Renal cortical epithelial cell (primary cell): ENCODE measurements at regions not wholly inside any gene's neighbourhood (a gene's known extent, or its start where the extent isn't known, plus 50 kb on each side); places are given as distances from the start of the nearest gene placed in this dataset.
"Not testable (repeated sequence)": the region's sequence is repeated elsewhere in the genome, so short reads cannot be mapped to it uniquely, and the experiment has no call there.

Source experiments
- DNase-seq: peaks from one replicate; pipeline ENCODE4 v3.0.0-alpha.2; 2011; ENCODE audit warnings: low read depth

DNA sequence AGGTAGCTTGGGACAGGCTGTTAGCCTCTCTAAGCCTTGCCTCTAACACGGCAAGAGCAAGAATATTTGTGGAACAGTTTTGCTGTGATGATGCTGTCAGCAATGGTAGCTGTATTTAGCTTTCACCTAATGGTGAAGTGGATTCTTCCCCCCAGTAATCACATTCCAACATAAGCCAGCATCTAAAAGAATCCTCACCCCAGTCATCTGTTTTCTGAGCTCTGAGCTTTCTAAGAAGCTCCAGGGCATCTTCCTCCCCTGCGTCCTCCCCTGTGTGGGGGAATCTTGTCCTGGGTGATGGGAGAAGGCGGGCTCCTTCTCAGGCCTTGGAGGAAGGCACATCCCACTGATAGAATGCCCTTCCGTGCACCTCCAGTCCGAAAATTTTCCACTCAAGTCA lies 367.6 kb downstream of the BRD1 start:
- DNase-seq: no peak

DNA sequence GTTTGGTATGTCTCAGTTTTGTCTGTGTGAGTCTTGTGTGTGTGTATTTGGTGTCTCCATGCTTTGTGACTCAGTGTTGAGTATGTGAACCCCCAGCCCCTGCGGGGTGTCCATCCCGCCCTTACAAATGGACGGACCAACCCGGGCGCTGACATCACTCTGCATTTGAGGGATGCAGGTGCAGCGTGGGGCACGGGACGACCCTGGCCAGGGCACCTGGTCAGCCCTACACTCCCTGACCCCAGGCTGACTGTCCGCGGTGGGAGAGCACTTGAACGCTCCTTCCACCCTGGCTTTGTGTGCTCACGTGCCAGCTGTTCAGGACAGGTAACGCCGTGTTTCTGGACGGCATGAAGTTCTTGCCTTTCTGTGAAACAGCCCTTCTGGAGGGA lies 369.0 kb downstream of the BRD1 start:
- DNase-seq: no peak

DNA sequence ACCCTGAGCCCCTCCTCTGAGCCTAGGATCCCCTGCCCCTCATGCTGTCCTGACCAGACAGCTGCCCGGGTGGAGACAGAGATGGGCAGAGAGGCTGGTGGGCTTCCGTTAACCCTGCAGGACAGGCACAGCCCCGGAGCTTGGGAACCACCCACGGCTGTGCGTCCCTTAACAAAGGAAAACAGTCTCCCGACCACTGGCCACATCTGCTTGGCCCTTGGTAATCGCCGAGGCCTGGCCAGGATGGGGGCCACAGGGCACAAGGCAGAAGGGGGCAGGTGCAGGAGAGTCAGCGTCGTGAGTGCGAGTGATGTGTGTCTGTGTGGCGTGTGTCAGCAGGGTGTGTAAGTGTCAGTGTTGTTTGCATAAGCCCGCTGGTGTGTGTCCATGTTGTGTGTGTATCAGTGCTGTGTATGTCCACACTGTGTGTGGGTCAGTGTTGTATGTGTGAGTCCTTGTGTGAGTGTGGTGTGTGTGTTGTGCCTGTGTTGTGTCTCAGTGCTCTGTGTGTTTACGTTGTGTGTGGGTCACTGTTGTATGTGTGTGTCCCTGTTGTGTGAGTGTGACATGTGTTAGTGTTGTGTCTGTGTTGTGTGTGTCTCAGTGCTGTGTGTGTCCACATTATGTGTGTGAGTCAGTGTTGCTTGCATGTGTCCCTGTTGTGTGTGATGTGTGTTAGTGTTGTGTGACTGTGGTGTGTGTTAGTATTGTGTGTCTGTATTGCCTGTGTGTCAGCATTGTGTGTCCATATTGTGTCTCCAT lies 369.5 kb downstream of the BRD1 start:
- DNase-seq: no peak

DNA sequence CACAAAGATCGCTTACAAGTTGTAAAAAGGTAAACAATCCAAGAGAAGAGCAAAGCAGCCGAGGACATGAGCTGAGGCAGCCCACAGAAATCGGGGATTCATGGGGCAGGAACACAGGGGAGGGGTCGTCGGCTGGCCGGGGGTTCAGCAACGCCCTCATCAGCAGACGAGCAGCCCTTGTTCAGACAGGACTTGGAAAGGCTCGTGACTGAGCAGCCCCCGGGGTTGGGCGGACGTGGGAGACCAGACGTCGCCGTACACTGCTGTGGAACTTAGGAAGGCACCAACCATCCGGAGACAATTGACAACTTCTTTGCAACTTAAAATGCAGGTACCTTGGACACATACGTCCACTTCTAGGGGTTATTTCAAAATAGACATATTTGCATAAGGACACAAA lies 370.5 kb downstream of the BRD1 start:
- no peak for DNase-seq

DNA sequence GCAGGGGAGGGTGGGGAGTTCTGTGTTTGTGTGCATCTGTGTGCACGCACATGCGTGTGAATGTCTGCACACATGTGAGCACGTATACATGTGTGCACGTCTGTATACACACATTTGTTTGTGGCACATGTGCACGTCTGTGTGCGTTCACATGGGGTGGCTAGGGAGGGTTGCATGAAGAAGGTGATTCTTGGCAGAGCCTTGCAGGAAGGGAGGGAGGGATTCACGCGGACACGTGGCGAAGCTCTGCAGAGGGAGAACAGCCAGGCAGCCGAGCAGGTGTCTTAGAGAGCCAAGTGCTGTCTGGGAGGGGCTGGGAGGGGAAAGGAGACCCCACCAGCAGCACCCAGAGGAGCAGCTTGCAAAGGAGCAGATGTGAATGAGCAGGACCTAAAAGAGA lies 372.1 kb downstream of the BRD1 start:
- DNase-seq: no peak

DNA sequence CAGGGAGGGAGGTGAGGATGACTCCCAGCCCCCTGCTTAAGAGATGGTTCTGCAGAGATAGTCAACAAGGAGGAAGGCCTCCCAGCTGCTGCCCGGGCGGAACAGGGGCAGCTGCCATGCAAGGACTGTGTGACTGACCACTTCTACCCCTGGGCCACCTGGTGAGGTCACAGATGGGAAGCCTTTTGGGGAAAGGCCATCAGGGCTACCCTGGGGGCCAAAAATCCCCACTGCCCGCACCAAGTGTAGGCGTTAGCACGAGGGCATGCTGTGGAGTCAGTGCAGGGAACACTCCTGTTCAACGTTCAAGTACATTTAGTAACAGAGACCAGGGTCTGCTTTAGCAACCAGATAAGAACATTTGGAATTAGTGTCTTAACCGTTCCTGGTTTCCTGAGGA lies 372.9 kb downstream of the BRD1 start:
- DNase-seq: no peak

DNA sequence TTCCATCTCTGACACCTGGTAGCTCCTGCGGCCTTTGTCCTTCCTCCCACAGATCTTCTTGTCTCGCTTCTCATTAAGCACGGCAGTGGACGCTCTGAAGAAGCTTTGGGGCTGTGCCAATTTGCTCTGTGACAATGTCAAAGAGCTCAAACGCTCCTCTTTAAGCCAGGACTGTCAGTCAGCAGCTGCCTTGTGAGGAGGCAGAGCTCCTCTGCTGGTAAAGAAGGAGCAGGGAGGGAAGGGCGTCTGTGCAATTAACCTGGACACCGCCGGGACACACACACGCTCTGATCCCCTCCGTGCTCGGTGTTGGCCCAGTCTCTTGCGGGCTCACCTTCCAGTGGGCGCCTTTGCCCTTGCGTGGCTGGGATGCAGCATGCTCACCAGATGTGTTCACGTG lies 373.9 kb downstream of the BRD1 start:
- no peak for DNase-seq

DNA sequence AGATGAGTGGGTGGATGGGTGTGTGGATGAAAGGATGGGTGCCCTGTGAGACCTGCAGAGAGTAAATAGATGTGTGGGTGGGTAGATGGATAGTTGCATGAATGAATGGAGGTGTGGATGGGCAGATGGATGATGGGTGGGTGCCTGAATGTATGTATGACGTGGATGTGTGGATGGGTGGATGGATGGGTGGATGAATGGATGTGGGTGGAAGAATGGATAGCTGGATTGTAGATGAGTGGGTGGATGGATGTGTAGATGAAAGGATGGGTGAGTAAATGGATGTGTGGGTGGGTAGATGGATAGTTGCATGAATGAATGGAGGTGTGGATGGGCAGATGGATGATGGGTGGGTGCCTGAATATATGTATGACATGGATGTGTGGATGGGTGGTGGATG lies 374.7 kb downstream of the BRD1 start:
- DNase-seq: not testable (repeated sequence)

DNA sequence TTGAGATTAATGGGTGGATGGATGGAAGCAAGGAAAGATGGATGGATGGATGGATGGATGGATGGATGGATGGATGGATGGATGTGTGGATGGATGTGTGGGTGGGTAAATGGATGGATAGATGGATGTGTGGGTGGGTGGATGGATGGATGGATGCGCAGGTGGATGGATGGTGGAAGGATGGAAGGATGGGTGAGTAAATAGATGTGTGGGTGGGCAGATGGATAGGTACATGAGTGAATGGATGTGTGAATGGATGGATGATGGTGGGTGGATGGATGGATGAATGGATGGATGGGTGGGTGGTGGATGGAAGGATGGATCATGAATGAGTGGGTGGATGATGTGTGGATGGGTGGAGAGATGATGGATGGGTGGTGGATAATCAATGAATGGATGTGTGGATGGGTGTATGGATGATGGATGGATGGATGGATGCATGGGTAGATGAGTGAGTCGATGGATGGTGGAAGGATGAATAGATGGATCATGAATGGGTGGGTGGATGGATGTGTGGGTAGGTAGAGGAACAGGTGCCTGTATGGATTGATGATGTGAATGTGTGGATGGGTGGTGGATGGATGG lies 375.2 kb downstream of the BRD1 start:
- DNase-seq: no peak

DNA sequence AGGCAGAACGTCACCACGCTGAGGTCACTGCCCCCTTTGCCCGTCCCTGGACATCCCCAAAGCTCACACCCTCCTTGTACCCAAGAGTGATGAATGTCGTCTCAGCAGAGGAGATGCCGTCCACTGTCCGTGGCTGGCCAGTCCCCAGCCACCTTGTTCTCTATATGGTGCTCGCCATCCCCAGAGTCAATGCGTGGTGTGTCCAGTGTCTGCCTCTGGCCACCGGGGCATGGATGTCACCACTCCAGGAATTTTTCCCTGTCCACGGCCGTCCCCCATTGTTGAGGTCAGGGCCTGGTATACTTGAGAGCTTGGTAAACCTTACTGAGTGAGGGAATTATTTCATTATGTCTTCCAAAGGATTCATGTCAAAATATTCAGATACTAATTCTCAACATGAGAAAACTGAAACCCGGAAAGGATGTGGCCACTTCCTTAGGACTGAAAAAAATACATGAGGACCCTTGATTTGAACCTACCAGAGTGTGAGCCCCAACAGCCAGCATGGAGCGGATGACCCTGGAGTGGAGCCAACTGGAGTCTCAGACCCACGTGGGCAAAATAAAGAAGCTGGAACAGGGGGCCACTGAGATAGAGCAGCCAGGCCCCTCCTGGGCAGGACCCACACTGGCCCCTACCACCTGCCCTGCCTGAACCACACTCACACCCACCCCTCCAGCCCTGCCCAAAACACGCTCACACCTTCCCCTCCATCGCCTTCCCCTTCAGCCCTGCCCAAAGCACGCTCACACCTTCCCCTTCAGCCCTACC lies 376.4 kb downstream of the BRD1 start:
- no peak for DNase-seq

DNA sequence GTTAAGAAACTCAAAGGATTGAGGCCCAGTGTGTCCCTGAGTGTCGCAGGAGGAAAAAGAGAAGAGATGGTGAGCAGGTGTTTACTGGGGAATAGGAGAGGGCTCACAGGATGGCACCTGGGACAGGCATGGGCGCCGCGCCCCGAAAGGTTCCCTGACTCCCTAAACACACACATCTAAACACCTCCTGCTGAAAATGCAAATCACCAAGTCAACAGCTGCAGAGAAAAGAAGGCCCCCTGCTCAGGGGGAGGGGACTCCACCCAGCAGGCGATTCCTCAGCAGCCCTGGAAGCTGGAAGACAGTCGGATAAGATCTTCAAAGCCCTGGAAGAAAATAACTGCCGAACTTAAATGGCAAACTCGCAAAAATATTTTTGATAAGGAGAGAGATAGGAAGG lies 377.2 kb downstream of the BRD1 start:
- DNase-seq: no peak

DNA sequence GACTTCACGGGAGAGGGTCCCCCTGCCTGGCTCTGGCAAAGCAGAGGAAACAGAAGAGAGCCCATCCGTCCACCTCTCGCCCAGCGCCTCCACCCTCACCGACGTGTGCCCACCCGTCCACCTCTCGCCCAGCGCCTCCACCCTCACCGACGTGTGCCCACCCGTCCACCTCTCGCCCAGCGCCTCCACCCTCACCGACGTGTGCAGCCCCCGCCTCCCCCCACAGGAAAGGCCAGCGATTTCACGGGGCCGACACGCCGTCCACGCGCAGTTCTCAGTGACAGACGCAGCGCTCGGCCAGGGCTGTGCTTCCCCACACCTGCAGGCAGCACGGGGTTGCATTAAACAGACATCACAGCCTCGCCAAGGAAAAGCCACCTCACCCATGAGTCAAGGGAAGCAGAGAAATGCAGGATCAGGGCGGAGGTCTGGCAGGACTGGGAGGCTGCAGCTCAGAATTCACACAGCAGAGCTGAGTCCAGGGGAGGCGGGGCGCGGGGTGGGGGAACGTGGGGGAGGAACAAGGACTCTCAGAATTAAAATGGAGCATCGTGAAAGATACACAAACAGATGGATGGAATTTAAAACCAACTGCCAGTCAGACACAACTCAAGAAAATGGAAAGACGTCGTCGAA lies 377.7 kb downstream of the BRD1 start:
- no peak for DNase-seq

DNA sequence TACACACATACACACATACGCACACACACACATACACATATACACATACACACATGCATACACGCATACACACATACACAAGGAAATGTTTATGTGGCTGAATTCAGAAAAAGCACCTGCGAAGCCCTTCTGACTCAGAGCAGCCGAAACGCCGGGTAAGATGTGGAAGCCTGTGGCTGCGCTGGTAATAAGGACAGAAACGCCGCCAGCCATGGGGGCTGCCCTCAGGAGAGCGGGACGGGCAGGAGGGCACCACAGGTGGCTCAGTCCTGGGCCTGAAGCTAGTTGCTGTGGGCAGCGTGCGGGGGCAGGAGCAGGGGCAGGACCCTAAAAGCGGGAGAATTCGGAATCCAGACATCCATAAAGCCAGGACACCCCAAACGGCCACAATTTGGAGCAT lies 378.3 kb downstream of the BRD1 start:
- no peak for DNase-seq

DNA sequence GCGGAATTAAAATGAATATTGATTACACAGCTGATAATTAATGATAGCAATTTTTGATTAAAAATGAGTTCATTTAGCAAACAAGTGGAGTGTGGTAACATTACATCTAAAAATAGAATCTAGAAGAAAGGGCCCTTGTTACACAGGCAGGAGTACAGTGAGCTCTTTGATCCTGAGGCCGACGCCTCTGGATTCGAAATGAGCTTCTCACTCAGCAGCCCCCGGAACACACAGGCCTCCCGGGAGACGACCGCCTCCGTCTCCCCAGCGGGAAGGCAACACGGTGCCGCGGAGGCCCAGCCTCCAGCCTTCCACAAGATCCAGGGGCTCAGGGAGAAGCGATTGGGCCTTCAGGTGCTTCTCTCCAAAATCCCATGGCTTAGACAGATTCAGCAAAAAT lies 379.1 kb downstream of the BRD1 start:
- no peak for DNase-seq

DNA sequence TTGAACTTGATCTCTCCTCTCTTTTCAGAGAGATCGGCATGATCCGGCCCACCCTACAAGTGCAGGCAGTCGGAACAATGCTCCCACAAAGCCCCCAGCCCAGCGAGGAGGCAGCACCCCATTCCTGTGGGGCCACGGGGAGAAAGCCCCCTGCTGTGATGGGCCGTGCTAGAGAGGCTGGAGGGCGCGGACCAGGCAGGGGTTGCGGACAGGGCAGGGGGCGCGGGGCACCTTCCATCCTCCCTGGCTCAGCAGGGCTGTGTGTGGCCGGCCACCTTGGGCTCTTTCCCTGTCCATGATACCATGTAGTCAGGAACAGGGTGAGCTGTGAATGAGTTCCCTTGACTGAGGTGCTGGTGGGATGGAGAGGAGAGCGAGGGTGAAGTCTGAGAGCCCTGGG lies 379.8 kb downstream of the BRD1 start:
- no peak for DNase-seq

DNA sequence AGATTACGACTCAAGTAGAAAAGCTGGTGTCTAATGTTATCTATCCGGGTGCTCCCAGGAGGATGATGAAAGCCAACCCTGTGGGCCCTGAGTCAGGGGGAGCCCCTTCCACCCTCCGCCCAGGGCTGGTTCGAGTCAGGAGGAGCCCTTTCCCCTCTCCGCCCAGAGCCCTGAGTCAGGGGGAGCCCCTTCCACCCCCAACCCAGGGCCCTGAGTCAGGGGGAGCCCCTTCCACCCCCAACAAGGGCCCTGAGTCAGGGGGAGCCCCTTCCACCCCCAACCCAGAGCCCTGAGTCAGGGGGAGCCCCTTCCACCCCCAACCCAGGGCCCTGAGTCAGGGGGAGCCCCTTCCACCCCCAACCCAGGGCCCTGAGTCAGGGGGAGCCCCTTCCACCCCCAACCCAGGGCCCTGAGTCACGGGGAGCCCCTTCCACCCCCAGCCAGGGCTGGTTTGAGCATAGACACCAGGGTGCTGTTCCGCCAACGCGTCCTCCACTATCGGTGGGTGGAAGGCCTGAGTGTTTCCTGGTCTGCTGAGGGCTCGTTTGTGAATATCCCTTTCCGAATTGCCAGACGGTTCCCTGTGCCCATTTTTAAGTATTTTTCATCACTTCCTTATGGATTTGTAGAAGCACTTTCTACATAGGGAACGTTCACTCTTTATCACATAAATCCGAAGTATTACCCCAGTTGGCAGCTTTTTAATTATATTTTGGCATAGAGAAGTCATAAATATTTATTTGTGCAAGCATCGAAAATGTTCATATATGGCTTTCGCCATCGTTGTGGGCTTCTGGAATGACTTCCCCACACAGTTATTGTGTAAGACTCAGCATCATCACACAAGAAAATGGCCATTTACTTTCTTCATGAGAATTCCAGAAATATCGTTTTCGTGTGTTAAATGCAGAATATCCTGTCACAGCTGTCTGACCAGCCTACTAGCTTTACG lies 380.6 kb downstream of the BRD1 start:
- DNase-seq: no peak

DNA sequence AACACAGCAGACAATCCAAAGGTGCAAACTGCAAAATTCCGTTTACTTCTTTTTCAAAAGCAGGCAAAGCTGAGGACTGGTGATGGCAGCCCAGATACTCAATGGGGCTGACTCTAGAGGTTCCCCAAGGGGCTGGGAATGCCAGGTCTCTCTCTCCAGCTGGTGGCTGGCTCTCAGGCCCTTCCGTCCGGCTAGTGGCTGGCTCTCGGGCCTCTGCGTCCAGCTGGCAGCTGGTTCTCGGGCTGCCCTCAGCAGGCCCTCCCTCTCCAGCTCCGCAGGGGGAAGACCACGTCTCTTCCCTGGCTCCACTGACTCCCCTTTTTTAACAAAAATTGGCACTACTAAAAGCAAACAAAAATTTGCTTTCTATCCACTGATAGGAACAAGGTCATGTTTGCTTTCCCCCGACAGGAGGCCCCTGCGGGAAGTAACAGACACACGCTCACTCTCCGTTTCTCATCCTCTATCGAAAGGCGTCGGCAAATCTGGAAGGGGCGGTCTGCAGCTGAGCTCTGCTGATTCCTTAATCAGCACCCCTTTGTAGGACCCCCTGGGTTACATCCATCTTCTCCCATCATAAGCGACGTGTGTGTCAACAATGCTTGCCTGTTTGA lies 381.4 kb downstream of the BRD1 start:
- DNase-seq: no peak

DNA sequence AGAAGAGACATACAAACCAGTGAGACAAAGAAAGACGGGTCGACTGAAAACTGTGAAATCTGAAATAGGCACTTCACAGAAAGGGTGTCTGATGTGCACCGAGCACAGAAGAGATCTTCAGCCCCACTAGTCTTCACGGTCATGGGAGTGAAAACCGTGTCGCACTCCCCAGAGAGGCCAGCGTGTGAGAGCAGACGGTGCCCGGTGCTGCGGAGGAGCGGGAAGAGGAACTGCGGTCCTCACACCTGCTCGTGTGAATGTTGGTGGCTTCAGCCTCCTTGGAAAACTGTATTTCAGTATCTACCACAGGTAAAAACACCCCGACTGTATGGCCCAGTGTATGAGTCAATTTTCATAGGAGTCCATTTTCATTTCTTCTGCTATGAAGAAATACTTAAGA lies 382.9 kb downstream of the BRD1 start:
- DNase-seq: no peak

DNA sequence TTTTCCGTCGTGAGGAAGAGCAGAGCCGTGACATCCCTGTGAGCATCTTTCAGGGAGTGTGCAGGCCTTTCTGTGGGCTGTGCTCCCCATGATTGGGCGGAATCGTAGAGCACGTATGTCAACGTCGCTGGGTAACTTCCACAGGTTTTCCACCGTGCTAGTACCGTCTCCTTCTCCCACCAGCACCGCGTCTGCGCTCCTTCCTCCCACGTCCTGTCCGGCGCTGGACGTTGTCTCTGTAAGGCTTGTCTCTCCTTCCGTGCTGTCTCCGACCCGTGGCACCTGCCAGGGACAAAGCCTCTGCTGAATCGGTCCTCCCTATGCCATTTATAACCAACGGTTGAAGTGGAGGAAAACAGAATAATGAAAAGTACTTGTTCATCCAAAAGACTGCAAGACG lies 386.7 kb downstream of the BRD1 start:
- DNase-seq: no peak

DNA sequence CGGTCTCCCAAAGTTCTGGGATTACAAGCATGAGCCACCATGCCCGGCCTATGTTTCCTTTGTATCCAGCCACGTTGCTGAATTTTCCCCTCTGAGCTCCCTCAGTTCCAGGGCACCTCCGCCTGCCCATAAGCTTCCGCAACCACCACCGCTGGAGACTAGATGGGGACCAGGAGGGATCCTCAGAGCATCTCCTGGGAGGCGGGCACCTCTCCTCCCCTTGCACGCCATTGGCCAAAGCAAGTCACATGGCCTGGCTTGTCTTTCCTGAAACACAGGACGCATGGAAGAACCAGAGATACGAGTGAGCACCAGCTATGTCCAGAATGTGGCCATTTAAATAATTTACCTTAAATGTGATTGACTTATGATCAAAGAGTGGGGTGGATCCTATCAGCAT lies 388.3 kb downstream of the BRD1 start:
- no peak for DNase-seq

DNA sequence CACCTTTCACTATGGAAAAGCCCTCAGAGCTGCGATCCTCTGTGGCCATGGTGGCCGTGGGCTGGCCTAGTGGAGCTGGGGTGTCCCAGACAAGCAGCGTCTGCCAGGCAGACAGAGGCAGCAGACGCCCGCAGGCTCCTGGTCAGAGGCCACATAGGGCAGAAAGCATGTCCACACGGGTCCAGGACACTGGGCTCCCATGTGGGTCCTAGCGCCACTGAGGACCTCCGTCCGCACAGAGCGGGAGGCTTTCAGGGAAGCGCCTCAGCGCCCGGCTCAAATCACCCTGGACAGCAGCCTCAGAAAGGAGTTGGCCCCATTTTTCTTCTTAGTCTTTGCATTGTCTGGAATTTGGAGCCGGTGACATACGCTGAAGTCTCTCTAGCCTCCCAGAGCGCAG lies 389.7 kb downstream of the BRD1 start:
- no peak for DNase-seq
